NCI-H526 treated with DMSO at 0.1 percent for 48 hours (cell line): ENCODE measurements at regions not wholly inside any gene's neighbourhood (a gene's known extent, or its start where the extent isn't known, plus 50 kb on each side); places are given as distances from the start of the nearest gene placed in this dataset.
A peak's percentile ranks its signal among the peaks of the same experiment; 100 is the strongest.
"Not testable (repeated sequence)": the region's sequence is repeated elsewhere in the genome, so short reads cannot be mapped to it uniquely, and the experiment has no call there.

Experiments used
- DNase-seq: peaks from one replicate; lab custom pipeline; 2025; lab: John Stamatoyannopoulos, UW

DNA sequence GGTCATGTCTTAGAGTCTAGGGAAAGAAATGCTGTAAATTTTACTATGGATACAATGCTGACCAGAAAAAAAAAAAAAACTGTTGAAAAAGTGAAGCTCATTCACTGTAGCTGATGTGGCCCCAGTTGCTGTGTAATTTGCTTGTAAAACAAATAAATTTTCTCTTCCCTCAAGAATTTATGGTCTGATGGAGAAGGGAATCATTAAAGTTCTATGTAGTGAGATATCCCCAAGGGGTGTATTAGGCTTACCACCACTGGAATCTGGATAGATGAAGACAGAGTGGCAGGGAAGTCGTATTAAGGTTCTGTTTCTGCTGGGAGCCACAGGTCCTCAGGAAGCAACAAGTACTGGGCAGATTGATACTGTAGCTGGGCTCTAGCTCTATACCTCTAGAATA is 860.0 kb downstream of the LTN1 start:
- DNase-seq: no peak

DNA sequence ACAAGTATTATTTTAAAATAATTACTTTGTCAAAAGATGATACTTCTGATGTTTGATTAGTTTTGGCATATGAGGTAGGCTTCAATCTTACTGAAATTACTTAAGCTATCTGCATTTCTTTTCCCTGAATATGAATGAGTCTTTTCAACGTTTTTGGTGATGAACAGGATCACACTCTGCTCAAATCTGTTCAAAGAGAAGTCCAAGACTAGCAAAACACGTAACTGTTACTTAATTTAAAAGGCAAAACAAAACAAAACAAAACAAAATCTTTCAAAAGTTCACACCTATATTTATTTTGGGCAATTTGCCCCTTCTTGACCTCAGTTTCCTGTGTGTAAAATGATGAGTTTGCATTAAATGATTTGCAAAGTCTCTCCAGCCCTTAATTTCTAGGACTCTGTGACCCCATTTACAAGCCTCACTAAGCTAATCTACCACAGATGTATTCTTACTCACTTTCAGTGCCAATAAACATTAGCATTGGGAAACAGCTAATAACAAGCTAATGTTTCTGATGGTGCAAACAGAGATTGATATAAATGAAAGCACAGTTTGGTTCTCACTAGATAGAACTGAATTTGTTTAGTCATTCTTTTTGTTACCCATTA is 865.4 kb downstream of the LTN1 start:
- DNase-seq: no peak

DNA sequence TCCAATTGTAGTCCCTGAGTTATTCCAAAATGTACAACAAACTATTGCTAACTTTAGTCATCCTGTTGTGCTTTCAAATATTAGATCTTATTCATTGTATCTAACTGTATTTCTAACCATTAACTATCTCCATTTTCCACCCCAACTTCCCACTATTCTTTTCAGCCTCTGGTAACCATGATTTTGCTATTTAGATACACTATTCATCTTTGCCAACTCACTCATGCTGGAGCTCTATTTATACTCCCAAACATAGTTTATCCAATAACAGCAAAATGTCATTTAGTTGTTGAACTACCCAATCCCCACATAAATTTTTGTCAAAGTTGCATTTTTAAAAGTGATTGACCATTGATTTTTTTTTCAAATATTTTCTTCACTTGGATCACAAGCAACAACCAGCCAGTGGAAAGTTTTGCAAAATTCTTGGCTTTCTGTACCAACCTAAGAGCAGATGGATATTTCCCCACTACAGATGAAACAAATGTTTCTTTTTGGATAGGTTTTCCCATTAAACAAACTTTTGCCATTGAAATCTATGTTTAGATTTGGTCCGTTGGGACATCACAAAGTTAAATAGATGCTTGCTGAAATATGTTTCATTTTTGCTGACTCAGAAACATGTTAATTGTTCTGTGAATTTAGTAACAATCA is 866.0 kb downstream of the LTN1 start:
- DNase-seq: no peak

DNA sequence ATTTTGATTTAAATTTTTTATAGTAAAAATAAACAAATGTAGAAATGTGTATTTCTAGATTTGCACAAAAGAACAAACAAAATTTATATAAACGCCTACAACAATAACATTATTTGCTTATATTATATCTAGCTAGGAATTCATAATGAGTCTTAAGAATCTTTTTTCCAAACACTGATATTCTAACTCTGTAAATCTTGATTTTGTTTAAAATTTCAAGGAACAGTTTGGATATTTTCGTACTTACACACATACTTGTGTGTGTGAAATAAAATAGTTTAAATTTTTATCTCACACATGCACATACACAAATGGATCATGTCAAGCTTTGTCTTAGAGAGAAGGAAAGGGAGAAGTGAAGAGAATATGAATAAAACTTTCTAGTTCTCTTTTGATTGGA is 868.1 kb downstream of the LTN1 start:
- no peak for DNase-seq

DNA sequence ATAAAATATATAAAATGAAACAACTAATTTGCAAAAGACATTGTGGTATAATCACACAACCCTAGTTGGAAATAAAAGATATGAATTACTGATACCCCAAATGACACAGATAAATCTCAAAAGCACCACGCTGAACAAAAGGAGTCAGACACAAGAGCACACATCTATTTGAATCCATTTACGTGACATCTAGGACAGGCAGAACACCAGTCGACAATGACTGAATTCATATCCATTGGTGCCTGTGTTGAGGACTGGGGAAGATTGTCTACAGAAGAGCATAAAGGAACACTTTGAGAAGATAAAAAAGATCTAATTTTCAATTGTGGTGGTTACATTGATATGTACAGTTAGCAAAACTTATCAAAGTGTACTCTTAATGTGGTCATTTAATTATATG is 874.1 kb downstream of the LTN1 start:
- DNase-seq: no peak

DNA sequence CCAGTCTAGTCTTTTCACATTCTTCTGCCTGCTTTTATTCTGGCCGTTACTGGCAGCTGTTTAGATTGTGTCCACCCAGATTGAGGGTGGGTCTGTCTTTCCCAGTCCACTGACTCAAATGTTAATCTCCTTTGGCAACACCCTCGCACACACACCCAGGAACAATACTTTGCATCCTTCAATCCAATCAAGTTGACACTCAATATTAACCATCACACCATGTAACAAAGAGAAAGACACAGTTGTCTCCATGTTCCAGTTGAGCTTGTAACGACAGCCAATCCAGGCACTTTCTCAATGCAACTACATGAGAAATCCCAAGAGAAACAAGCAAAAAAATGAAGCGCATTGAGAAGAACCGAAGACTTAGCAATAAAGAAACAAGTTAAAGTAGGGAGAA is 877.7 kb downstream of the LTN1 start:
- DNase-seq: not testable (repeated sequence)

DNA sequence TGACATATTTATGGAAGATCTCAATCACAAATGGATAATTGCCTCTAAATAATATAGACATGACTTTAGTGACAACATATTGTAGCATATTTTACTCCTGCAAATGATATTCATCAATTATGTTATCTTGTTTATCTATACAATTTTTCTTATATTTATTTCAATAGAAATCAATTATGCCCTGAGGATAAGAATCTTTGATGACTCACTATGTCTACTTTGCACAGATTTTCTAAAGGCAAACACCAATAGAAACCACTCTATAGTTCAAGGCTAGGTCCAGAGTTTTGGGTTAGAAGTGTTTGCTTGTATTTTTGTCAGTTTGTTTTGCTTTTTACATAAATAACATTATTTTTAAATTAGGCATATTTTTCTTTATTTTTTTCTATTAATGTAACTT is 879.0 kb downstream of the LTN1 start:
- no peak for DNase-seq

DNA sequence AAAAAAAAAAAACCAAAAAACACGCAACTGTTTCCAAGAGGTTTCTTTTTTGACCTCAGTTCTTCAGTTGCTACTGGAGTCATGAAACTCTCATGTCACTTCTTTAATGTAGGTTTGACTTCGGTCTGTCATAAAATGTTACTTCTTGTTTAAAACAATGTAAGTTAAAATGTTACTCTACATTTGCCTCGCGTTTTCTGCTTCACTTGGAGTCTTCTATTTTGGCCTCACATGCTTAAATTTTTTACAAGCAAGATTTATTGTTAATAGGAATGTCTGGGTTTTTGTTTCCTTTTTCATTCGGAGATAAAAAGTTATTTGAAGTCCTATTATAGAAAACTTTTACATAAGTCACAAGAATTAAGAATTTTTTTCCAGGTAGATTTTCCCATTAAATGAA is 880.2 kb downstream of the LTN1 start:
- no peak for DNase-seq

DNA sequence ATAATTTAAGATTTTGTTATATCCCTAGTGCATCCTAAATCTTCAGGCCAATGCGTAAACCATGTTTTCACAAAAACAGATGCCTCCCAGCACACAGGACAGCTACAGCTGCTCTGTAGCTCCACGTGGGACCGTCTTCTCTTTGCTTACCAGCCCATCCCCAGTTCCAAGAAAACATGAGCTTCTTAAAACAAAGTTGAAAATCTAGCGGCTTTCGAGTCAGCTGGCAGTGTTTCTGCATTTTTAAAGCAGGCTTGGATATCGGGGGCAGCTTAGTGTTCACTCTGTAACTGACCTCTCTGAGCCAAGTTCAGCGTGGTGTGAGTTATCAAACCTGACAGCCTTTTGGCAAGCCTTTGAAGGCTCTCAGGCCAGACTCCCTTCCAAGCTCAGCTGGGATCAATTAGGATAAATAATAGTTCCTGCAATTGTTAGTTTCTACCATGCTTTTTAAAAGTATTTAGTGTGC is 881.5 kb downstream of the LTN1 start:
- no peak for DNase-seq

DNA sequence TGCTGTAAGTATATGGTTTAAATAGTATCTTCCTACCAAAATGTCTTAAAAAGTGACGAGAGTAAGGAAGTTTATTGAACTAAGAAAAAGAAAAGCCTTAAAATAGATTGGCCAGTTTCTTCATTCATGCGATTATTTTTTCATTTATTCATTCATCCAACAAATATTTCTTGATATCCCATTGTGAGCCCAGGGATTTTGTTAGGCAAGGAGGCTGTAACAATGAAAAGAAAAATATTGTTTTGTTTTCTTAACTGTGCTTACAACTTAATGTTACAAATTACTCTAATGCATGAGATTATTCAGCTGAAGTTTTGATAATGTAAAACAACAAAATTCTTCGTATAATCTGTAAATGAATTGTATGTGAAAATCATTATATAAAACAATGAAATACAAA is 882.0 kb downstream of the LTN1 start:
- DNase-seq: no peak

DNA sequence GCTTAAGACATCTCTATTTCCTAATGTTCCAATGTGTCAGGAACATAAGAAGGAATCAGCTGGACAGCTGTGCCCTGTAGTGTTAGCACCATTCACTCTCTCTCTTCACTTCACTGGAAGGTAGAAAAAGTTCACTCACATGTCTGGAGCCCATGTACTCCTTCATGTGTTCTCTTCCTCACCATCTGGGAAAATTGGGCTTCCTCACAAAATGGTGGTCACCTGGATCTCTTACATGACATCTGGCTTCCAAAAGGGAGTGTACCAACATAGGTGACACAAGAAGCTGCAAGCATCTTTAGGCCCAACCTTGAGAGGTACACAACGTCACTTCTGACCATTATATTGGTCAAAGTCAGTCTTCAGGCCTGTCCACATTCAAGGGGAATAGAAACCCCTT is 882.6 kb downstream of the LTN1 start:
- no peak for DNase-seq

DNA sequence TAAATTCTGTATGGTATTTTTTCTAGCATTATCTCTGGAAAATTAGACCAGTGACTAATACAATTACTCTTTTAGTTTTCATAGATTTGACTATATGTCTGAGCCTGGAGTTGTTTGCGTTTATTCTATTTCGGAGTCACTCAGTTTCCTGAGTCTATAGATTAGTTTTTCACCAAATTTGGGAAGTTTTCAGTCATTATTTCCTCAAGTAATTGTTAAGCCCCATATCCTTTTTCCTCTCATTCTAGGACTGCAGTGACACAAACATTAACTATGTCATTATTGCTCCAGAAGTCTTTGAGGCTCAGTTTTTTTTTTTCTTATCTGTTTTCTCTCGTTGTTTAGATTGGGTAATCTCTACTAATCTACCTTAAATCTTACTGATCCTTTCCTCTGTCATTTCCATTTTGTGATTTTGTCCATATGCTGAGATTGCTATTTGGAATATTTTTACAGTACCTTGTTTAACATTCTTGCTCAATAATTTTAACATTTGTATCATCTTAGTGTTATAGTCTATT is 886.2 kb downstream of the LTN1 start:
- DNase-seq: no peak

DNA sequence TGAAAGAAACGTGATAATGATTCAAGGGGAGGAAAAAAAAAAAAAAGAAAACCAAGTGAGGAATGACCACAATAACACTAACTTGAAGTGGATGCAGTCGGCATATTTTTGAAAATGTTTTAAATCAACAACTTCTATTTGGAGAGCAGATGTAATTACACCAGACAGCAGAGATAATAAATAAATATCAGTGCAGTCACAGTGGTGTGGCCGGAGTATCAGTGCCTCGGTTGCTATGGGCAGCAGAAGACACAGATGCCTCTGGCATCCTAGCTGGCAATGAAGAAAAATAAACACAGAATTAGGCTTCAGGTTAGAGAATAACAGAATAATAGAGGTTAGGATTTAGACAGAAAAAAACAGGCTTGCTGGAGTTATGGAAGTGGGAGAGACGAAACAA is 888.3 kb downstream of the LTN1 start:
- DNase-seq: peak; percentile 39

DNA sequence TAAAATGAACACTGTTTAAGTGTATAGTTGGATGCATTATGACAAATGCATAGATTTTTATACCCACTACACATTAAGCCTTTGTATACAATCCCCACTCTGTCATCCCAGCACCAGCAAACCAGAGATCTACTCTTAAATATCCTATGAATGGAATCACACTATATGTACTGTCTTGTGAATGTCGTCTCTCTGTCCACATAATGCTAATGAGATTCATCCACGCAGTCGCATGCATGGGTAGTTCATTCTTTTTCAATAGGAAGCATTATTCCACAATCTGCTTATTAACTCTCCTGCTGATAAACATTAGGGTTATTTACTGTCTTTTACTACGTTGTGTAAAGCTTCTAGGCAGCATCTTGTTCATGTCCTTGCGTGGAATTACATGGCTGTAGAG is 892.3 kb downstream of the LTN1 start:
- DNase-seq: peak; percentile 80

DNA sequence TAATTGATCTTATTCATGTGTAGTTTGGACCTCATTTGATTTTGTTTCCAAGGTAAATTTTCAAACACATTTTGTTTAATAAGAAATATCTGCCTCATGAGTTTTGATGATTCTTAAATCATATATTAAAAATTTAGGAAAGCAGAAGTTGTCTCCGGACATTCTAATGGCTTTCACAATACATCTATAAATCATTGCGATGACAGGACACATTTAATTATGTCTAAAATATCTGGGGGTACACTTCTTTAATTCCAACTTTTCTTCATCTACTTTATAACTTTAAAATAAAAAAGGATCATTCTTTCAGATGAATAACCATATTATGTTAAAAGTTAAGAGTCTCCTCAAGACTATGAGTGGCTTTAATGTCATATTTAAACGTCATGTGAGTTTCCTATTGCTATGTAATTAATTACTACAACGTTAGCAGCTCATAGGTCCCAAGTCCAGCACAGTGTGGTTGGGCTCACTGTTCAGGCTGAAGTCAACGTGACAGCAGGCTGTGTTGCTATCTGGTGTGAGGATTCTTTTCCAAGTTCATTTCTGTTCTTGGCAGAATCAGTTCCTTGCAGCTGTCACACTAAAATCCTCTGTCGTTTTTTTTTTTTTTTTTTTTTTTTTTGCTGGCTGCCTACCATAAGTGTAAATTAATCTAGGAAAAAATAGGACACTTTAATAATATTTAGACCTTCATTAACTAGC is 893.5 kb downstream of the LTN1 start:
- DNase-seq: peak; percentile 81

DNA sequence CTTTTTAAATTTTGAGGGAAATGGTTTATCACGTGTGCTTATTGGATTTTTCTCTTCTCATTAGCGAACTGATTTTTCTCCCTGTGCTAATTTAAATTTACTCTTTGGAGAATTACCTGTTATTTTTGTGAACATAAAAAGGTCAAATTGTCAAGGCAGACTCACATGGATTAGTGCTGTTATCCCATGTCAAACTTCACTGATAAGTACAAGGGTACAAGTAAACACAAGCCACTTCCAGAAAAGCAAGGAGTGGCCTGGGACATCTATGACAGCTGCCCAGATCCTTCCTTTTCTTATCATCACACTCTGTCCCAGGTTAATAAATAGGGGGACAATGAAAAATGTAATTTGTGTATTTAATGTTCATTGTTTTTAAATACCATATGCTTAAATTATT is 901.2 kb downstream of the LTN1 start:
- DNase-seq: no peak

DNA sequence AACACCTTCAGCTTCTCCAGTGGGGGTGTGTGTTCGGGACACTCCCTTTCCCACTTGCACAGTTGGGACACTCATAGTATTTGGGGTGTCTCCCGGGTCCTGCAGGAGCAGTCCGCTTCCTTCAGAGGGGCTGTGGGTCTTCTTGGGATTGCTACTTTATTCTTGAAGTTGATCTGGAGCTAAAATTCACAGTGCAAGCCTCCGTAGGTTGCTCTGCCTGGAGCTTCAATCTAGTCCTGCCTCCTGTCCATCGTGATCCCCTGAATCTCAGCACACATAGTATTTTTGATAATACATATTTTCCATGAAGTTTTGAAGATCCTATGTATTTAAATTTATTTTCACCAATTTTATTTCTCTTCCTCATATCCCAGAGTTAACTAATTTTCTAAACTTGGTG is 902.1 kb downstream of the LTN1 start:
- DNase-seq: no peak

DNA sequence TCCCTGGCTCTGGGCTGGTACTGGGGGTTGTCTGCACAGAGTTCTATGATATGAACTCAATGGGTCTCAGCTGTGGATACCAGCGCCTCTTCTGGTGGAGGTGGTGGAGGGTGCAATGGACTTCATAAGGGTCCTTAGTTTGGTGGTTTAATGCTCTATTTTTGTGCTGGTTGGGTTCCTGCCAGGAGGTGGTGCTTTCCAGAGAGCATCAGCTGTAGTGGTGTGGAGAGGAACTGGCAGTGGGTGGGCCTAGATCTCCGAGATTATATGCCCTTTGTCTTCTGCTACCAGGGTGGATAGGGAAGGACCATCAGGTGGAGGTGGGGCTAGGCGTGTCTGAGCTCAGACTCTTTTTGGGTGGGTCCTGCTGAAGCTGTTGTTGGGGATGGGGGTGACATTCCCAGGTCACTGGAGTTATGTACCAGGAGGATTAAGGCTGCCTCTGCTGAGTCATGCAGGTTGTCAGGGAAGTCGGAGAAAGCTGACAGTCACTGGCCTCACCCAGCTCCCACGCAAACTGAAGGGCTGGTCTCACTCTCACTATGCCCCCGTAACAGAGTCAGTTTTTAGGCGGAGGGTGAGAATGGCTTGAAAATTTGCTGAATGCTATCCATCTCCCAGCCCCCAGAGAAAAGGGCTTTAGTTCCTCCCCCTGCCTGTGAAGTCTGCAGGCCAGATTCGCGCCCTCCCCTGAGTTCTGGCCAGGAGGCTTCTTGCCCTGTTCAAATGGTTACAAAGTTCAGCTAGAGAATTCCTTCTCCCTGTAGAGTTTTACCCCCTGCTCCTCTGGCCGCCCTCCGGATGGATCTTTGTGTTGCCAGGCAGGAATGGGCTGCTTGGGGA is 902.9 kb downstream of the LTN1 start:
- DNase-seq: no peak

DNA sequence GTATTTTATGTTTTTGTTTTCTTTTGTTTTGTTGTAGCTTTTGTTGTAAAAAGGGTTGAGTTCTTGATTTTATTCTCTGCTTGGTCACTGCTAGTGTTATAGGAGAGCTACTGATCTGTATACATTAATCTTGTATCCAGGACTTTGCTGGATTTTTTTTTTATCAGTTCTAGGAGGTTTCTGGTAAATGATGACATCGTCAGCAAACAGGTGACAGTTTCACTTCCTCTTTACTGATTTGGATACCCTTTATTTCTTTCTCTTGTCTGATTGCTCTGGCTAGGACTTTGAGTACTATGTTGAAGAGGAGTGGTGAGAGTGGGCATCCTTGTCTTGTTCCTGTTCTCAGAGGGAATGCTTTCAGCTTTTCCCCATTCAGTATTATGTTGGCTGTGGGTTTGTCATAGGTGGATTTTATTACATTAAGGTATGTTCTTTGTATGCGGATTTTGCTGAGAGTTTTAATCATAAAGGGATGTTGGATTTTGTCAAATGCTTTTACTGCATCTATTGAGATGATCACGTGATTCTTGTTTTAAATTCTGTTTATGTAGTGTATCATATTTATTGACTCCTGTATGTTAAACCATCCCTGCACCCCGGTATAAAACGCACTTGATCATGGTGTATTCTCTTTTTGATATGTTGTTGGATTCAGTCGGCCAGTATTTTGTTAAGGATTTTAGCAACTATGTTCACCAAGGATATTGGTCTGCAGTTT is 905.7 kb downstream of the LTN1 start:
- DNase-seq: no peak

DNA sequence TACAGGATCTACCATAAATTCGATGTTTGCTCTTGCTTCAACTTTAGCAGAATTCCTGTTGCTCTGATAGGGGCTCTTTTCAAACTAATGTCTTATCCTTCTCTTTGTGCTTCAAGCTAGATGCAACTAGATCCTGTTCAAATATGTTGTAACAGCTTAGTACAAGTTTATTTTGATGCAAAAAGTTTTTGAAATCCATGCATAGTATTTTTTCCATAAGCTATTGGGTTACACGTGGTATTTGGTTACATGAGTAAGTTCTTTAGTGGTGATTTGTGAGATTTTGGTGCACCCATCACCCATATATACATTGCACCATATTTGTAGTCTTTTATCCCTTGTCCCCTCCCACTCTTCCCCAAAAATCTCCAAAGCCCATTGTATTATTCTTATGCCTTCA is 907.7 kb downstream of the LTN1 start:
- no peak for DNase-seq

DNA sequence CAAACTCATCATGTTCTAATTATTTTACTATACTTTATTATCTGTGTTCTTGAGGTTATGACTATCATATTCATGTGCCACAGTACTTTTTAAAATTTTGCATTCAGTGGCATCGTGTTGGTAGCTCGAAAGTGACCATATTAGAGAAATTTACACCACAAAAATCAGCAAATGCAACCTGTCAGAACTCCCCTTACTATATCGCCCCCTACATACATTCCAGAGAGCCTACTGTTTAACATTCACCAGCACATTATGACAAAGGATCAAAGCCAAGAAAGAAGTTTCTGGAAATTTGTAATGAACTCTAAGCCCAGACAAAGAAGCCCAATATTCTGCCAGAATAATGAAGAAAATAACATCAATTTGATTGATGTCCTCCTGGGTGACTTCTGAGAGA is 909.3 kb downstream of the LTN1 start:
- no peak for DNase-seq

DNA sequence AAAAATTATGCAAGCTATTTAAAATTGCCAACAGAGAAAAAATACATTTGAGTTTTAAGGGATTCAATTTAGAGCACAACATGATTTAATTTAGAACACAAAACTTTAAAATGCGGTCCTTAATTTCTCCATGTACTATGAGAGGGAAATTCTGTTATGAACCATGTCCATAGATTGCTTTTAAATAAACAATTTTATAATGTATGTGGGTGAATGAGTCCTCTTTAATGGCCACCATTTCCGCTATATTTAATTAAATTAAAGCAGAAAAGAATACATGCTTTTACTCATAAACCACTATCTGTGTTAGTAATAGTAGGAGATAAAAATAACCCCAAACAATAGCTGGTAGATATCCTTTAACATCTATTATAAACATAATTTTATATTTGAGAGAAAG is 914.6 kb downstream of the LTN1 start:
- DNase-seq: no peak
